GM12873 (cell line): ENCODE measurements at regions not wholly inside any gene's neighbourhood (a gene's known extent, or its start where the extent isn't known, plus 50 kb on each side); places are given as distances from the start of the nearest gene placed in this dataset.

Experiments
- TF ChIP-seq, protein P1 (sequence below): IDR thresholded peaks from 2 replicates; pipeline ENCODE4 v1.5.1; 2012; ENCODE audit warnings: low read depth, mild to moderate bottlenecking, moderate library complexity, low read length, control low read depth; ENCODE audit not compliant: insufficient read depth; ENCODE audit errors: missing control alignments

DNA sequence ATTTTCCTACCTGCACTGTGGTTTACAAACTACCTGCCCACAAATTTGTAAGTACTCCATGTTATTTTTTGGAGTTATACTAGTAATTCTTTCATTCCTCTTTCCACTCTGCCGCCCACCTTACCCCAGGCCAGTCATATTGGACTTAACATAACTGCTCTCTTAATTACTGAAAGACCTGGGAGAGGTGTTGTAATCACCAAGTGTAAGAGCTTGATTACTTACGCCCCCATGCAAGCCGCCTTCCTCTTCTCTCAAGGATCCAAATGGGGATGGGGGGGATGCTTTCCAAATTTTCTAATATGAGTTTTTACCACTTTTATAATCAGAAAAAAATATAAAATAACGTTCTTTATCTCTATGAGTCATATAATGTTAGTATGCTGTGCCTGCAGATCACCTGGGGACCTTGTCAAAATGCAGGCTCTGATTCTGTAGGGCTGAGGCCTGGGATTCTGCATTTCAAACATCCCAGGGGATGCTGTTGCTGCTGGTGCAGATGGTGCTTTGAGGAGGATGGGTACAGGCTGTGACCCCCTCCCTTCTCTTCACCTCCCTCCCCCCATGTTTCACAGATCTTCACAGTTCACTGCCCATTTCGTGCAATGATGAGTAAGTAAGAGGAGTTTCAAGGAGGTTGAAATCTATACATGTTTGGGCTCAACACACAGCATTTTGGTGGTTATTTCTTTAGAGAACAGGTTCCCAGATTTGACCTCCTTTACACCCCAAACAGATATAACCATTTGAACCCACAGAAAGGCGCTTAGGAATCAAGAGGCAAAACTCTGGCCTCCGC is 87.3 kb downstream of the SEC61B start:
- TF ChIP-seq, protein P1, sequence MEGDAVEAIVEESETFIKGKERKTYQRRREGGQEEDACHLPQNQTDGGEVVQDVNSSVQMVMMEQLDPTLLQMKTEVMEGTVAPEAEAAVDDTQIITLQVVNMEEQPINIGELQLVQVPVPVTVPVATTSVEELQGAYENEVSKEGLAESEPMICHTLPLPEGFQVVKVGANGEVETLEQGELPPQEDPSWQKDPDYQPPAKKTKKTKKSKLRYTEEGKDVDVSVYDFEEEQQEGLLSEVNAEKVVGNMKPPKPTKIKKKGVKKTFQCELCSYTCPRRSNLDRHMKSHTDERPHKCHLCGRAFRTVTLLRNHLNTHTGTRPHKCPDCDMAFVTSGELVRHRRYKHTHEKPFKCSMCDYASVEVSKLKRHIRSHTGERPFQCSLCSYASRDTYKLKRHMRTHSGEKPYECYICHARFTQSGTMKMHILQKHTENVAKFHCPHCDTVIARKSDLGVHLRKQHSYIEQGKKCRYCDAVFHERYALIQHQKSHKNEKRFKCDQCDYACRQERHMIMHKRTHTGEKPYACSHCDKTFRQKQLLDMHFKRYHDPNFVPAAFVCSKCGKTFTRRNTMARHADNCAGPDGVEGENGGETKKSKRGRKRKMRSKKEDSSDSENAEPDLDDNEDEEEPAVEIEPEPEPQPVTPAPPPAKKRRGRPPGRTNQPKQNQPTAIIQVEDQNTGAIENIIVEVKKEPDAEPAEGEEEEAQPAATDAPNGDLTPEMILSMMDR, result no peak

DNA sequence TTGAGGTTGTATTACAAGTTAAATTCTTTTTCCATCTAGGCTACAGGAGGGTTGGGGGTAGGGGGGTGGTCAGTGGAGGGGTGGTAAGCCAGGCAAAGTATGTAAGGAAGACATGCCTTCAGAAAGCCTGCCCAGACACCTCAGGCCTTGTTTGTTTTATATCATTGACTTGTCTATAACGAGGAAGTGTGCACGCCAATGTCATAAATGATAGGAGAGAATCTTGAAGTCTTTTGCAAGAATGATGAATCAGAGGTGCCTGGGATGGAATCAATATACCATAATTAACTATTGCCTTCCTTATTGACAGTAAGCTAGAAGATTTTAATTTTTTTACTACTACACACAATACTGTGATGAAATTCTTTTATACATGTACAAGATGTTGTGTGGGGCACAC is 90.7 kb downstream of the SEC61B start:
- TF ChIP-seq, protein P1, result no peak

DNA sequence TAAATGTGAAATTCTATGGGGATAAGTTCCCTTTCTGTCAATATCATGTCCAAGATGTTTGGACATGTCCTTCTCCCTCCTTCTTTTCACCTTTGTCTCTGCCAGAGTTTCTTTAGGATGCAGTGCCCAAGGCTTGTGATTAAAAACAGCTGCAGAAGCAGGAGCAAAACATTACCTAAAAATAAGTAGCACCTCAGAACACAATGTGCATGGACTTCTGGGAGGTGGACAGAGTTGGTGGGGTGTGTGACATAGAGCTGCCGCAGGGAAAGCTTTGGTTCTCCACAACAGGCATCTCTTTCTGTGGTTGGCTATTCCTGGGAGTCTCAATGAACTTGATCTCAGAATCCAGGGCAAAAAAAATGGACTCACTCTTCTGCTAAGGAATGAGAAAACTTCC is 97.0 kb downstream of the SEC61B start:
- TF ChIP-seq, protein P1, result no peak

DNA sequence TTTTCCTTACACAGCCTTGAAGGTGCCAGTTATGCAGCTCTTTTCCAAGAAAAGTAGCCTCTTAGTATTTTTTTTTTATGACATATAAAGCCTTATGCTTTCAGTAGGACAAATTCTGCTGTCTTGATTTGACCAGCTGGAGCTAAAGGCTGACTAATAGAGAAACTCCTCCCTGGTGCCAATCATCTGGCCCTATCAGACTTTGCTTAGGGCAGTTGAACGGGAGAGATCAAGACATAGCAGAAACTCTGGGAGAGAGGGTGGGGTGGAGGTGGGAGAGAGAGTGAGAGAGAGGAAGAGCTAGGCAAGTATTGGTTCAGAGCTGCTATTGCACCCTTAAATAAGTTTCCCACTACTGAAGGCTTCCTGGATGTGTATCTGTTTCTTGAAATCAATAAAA is 100.2 kb downstream of the SEC61B start:
- TF ChIP-seq, protein P1, result no peak

DNA sequence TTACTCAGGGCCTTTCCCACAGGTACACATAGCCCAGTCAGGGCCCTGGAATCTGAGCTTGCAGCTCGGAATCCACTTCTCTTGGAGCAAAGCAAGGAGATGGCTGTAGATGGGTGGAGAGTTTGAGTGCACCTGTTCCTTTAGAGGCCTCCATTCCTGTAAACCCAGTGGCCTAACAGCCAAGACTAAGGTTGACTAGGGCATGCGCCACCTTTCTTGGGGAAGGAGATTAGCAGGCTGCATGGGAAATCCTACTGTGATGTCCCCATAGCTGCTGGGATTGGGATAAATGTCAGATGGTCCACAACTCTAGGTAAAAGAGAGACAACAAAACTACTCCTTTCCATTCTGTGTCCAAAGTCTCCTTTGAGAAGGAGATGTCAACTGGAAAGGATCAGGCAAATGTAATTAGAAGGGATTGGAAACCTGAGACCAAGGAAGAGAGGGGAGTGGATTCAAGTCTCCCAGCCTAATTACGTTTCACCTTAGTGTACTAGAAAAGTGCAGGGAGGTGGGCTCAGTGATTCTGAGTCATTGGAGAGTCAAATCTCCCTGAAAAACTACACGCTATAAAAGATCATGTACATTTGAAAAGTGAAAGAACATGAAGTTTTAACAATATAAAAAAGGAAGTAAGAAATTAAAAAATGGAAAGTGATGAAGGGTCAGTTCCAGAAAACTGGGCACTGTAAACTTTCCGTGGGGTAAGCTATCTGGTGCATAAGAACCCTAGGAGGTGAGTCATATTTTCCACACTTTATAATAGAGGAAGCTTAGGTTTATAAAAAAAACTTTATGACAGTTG is 104.2 kb downstream of the SEC61B start:
- TF ChIP-seq, protein P1, result no peak

DNA sequence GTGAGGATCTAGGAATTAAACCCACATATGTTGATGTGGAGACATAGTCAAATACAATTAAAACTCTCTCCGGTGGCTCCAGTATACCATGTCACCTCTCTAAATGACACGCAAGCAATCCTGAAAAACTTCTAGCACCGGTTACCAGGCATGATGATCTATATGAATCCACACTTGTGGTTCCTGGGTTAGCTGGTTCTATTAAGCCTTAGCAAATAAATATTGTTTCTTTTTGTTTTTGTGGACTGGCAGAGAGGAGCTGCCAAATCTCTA is 104.8 kb downstream of the SEC61B start:
- TF ChIP-seq, protein P1, result no peak

DNA sequence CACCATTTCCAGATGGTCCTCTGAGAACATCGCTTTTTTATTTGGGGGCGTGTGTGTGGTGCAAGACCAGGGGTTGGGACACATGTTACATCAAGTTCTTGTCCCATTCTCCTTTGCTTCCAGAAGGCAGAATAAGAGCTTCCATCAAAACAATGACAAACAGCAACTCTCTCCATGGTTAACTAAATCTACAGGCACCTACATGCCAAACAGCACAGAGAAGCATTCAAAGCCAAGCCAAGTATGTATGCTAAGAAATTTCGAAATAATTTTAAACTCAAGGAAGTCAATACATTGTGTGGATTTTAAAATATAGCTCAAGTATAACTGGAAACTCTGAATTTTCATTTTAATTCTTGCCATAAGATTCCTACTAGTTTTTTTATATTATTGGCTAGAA is 105.6 kb downstream of the SEC61B start:
- TF ChIP-seq, protein P1, result no peak
